GM21619 (cell line): ENCODE measurements at regions not wholly inside any gene's neighbourhood (a gene's known extent, or its start where the extent isn't known, plus 50 kb on each side); places are given as distances from the start of the nearest gene placed in this dataset.

Source experiments
- ATAC-seq: cut with Tn5 transposase; IDR thresholded peaks from one replicate; pipeline ENCODE4 v1.9.1; 2021; ENCODE audit not compliant: unreplicated experiment

- no peak for ATAC-seq
These were observed 91.5 kb upstream of the PARD3B start for GRCh38 chr2:204453730-204454167.

DNA sequence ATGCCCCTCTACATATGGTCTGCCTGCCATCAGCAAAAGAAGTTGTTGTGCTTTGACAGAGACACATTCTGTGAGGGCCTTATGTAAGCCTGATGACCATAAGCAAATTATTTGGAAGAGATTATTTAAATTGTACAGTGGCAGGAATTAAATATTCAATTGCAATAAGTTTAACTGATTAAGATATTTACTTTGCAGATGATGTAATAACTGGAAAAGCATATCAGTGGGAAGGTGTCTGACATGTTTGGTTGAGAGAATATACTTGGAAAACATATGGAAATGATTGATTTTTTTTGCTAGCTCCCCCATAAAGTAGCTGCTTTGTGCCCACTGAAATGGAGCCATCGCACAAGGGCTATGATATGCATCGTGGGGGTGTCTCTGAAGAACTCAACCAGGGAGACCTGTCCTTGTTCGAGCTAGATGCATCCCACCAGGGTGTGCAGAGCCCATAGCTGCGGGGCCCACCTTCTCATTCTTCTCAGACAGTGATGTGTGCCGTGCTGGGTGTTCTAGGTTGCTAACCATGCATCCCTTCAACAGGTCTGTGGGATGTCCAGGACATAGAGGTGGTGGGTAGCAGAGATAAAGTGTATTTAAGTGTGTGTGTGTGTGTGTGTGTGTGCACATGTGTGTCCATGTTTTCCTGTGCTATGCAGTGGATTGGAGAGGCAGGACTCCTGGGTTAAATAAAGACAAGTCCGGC is 90.4 kb upstream of the PARD3B start:
- ATAC-seq = no peak

DNA sequence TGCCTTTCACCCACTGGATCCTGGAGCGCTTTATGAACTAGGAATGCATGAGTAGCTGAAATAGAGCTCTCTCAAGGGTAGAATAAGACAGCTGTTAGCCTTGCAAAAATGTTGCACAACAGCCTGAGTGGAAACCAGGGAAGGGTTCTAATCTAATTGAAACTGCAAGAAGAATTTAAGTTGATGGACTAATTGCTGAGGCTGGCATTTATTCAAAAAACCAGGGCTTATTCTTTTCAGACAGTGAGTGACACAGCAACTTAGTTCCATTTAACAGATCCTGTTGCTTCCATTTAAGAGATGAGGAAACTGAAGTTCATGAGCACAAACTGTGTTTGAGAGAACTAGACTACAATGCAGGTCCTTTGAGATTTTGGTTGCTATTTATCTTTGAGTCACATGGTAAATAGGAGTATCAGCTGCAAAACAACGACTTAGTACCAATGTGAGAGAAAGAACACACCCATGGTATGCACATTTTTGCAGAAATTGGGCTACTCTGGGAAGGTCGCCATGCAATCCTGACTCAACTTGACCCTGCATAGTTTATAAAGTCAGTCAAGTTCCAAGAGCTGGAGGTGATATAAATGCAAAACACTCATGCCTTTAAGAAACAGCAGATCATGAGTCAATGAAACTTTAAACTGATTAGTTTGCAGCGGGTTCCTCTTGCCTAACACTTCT is 76.4 kb upstream of the PARD3B start:
- ATAC-seq = no peak

GRCh38 chr2:204470178-204470620 is 75.1 kb upstream of the PARD3B start:
- ATAC-seq = no peak

DNA sequence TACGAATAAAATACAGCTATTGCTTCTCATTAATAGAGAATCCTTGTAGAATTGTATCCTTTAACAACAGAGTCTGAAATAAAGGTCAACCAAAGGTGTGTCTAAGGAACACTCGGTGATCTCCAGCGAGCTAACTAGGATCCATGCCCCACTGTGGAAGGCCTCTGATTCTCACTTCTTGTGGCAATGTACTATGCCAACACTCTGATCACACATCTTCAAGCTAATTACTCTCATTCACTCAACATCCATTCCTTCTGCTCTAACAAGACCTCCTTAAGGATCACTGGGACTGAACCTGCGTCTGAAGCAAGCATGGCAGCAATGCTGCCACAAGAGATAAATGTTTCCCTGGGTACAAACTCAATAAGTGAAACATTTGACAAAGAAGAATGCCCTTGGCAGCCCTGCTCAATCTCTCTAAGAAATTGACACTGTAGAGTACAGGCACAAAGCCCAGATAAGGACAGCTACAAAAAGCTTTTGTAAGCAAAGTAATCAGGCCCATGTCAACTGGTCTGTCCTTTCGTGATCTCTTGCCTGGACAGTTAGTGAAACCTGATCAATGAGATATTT is 74.6 kb upstream of the PARD3B start:
- ATAC-seq = no peak

DNA sequence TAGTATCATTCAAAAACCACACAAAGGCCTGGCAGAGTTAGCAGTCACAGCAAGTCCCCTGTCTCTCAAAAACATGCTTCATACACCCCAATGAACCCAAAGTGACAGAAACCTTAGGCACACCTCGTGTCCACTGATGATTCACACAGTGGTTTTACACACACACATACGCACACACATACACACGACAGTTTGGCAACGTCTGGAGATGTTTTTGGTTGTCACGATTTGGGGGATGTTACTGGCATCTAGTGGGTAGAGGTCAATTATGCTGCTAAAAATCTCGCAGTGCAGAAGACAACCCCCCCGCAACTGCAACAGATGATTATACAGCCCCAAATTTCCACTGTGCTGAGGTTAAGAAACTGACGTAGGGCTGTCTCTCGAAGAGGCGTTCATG is 72.9 kb upstream of the PARD3B start:
- ATAC-seq = no peak

DNA sequence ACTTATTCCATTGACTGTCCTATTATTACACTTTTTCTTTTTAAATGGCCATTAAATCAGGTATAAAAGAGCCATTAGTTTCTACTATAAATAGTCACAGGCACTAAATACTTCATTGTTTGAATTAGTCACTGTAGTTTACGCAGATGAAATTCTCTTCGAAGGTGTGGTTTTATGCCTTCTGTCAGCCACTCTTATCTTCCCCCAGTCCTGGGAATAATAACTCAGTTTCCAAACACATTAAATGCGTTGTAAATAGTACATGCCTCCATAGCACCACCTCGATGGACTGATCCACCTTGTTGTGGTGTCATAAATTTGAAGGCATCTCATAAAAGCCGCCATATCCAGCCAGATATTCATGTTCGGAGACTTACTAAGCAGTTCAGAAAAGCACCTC is 72.1 kb upstream of the PARD3B start:
- no peak for ATAC-seq

GRCh38 chr2:204475399-204475798 is 69.9 kb upstream of the PARD3B start:
- no peak for ATAC-seq

DNA sequence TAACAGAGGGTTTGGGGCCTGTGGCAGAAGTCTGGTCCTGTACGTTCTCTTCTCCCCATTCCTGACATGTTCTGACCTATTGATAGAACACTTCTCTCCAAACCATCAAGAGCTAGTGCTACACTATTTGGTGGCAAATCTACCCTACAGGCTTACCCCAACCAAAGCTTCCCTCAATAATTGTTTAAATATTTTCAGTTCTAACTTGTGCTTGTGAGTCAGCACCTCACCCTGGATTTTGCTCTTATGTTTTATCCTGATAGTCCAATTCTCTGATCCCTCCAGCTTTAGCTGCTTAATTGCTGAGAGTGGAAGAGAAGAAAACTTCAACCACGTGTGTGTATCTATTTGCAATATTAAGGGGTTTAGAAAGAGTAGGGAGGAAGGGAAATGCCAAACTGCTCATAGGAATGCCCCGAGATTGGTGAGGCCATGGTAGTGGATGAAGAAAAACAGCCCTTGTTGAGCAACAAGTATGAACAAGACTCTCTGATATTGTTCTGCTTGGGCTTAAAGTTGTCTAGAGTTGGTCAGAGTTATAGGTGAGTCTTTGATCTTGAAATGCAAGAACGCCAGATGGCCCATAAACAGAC is 67.8 kb upstream of the PARD3B start:
- no peak for ATAC-seq

DNA sequence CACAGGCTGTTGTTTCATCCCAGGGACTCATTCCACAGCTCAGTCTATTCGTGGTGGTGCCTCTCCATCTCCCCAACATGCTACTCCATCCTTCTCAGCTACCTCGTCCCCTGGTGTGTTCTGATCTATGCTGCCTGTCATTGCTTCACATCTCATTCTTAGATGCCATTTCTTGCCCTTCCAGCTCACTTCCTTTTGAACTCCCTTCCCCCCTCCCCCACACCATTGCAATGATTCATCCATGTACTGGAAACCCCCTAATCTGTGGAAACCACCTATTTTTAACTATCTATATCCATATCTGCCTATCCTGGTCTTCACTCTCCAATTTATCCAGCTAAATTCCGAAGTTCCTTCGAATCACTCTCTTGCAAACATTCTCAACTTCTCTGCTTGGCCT is 65.7 kb upstream of the PARD3B start:
- no peak for ATAC-seq

- ATAC-seq = no peak
These were observed 64.6 kb upstream of the PARD3B start for GRCh38 chr2:204480676-204481075.

DNA sequence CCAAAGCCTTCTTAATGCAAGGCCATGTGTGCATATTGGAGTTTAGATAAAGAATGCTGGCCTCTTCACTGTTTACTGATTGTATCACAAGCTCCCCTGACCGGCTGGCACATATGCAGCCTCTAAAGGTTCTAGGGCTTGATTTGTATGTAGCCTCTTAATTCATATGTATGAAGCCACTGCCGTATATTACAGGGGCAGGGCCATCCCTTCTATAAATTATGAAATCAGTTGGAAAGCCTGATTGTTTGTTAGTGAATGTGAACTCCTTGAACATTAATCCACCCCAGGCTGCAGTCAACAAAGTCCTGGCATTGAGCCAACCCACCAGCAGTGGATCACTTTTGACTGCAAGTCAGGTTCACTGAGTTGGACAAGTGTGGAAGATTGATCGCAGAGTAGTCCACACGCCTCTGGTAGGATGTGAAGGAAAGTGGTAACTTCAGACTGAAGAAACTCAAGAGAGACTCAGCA is 61.6 kb upstream of the PARD3B start:
- ATAC-seq = no peak

GRCh38 chr2:204486321-204486720 is 59.0 kb upstream of the PARD3B start:
- ATAC-seq = no peak

GRCh38 chr2:204486805-204487204 is 58.5 kb upstream of the PARD3B start:
- no peak for ATAC-seq

DNA sequence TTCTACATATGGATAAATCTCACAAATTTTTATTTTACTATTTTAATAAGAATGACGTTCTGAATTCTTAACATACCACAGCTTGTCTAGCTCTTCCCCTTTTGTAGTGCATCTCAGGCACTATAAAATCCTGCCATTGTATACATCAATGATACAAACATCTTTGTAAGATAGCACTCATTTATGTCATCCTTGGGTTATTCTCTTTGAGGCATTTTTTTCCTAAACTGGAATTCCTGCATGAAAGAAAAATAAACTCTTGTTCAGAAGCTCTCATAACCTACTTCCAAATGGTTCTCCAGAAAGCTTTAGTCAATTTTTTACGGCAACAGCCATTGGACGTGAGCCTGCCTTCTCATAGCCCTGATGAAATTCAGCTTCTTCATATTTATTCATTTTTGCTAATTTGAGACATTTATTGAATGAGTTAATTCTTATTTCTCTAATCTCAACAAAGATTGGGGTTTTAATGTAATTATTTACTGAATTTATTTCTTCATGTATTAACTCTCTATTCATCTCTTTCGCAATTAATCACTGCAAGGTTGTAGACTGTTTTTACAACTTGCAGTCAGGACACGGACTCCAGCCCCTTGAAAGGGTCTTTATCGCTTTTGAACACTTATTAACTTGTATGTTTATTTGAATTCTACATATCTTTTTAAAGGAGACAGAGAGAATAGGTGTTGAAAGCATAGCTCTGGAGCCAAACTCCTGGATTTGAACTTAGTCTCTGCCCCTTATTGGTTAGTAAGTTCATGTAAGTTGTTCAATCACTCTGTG is 57.6 kb upstream of the PARD3B start:
- ATAC-seq = no peak

DNA sequence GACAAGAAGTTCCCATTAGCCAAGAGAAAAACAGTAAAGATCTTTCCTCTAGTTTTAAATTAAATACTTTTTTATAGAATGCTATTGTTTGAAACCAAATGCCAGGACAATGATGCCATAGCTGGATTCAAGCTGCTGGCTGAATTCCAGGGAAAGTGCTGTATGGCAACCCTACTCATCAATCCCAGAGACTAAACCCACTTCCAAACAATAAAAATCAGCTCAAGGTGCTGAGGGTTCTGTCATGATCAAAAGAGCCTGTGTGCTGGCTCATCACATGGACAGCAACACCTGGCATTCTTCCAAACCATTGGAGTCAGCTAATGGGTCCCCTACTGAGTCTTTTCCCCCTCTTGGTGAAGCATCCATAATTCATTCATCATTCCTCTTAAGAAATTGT is 53.7 kb upstream of the PARD3B start:
- no peak for ATAC-seq

DNA sequence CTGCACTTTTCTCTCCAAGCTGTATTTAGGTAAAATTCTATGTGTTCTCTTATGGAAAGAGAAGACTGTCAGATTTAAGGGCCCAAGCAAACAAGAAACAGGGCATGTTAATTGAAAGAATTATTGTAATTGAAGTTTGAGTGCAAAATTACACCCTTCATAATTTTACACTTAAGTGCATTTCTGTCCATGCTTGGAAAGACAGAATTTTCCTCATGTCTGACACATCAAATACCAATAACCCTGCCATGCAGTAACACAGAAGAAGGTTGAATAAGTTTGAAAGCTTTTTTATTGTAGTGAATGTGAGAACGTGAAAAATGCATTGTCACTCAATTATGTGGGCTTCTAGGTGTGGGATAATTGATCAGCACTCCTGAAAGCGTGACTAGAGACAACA is 52.9 kb upstream of the PARD3B start:
- no peak for ATAC-seq

DNA sequence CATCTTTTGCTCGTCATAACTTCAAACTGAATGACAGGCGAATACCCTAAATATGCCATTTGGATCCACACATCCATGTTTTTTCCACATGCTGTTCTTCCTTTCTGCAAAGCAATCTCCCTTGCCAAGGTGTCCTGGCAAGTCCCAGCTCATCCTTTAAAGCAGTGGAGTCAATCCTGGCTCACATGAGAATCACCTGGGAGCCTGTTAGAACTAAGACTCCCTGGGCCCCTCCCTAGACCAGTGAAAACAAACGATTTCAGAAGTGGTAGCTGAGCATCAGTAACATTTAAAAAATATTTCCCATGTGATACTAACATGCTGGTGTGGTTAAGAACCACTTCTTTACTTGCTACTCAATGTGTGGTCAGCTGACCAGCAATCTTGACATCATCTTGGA is 50.6 kb upstream of the PARD3B start:
- no peak for ATAC-seq

DNA sequence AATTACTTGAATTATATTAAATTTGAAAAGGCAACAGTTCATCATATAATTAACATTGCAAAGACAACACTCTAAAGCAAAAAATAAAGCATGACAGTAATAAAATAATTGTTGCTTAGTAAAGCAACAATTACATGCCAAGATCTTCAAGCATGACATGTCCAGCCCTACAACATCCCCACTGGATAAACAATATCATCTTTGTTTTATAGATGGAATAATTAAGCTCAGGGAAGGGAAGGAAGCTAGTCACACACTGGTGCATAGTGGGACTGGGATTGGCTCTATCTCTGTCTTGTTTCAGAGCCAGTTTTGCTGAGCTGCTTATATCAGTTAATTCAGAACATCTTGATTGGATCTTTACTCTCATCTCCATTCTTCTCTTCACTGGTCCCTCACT is 49.9 kb upstream of the PARD3B start:
- ATAC-seq = no peak
